ENCODE measurements at regions not wholly inside any gene's neighbourhood (a gene's known extent, or its start where the extent isn't known, plus 50 kb on each side); places are given as distances from the start of the nearest gene placed in this dataset.

GRCh38 chrX:110944751-110945675, 149.4 kb upstream of the CHRDL1 start:
- TF ChIP-seq, protein P1, sequence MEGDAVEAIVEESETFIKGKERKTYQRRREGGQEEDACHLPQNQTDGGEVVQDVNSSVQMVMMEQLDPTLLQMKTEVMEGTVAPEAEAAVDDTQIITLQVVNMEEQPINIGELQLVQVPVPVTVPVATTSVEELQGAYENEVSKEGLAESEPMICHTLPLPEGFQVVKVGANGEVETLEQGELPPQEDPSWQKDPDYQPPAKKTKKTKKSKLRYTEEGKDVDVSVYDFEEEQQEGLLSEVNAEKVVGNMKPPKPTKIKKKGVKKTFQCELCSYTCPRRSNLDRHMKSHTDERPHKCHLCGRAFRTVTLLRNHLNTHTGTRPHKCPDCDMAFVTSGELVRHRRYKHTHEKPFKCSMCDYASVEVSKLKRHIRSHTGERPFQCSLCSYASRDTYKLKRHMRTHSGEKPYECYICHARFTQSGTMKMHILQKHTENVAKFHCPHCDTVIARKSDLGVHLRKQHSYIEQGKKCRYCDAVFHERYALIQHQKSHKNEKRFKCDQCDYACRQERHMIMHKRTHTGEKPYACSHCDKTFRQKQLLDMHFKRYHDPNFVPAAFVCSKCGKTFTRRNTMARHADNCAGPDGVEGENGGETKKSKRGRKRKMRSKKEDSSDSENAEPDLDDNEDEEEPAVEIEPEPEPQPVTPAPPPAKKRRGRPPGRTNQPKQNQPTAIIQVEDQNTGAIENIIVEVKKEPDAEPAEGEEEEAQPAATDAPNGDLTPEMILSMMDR (conservative IDR thresholded peaks at IDR 0.05 in 1 of 2, IDR thresholded peaks at IDR 0.05 in 1 of 2; ENCODE audit: low read depth in 1 of 2, low read length in 2 of 2) = no peak
- no peak for TF ChIP-seq EZH2 (IDR thresholded peaks at IDR 0.05; ENCODE audit: low read length, missing control alignments)
